WTC11 (cell line): ENCODE measurements at regions not wholly inside any gene's neighbourhood (a gene's known extent, or its start where the extent isn't known, plus 50 kb on each side); places are given as distances from the start of the nearest gene placed in this dataset.

ENCODE experiments used
- ATAC-seq: fragments of 200-7000 bp; cut with Tn5 transposase; 2 replicates; pipeline ENCODE4 v1.10.0; 2021; ENCODE audit warnings: mild to moderate bottlenecking, moderate library complexity
- CTCF ChIA-PET: fragments of 300-600 bp; sonication (Branson Sonifier 250); formaldehyde crosslinking; loops from one replicate; lab custom pipeline; 2021; ENCODE audit warnings: antibody characterized with exemption; lab: Charles Lee
- POLR2A ChIA-PET: fragments of 350-600 bp; sonication (Branson Sonifier 250); formaldehyde crosslinking; loops from one replicate; lab custom pipeline; 2021; ENCODE audit warnings: antibody characterized with exemption; lab: Charles Lee
- DNase-seq: peaks from one replicate; pipeline ENCODE4 v3.0.0; 2021; ENCODE audit warnings: low spot score
- H3K27ac Mint-ChIP-seq: 2 replicates; pipeline ENCODE4 v1.8.0; 2021; ENCODE audit warnings: mixed read lengths
- H3K27me3 Mint-ChIP-seq: 2 replicates; pipeline ENCODE4 v1.8.0; 2021; ENCODE audit warnings: low read depth, mild to moderate bottlenecking, moderate library complexity, mixed read lengths
- H3K36me3 Mint-ChIP-seq: 2 replicates; pipeline ENCODE4 v1.8.0; 2021; ENCODE audit warnings: mixed read lengths
- H3K4me1 Mint-ChIP-seq: 2 replicates; pipeline ENCODE4 v1.8.0; 2022; ENCODE audit warnings: mixed read lengths
- H3K4me3 Mint-ChIP-seq: 2 replicates; pipeline ENCODE4 v1.8.0; 2021; ENCODE audit warnings: mild to moderate bottlenecking, moderate library complexity, mixed read lengths
- H3K9me3 Mint-ChIP-seq: 2 replicates; pipeline ENCODE4 v1.8.0; 2021; ENCODE audit warnings: mixed read lengths
- AFF4 ChIP-seq: sonication (generic); formaldehyde crosslinking; IDR thresholded peaks from 2 replicates; pipeline ENCODE4 v1.8.1; 2023; ENCODE audit warnings: mild to moderate bottlenecking, missing genetic modification reagents, borderline replicate concordance
- CREB1 ChIP-seq: sonication (generic); formaldehyde crosslinking; IDR thresholded peaks from 2 replicates; pipeline ENCODE4 v1.8.0; 2023; ENCODE audit warnings: mild to moderate bottlenecking, missing genetic modification reagents
- E2F5 ChIP-seq: sonication (generic); formaldehyde crosslinking; IDR thresholded peaks from 2 replicates; pipeline ENCODE4 v1.8.1; 2022; ENCODE audit warnings: mild to moderate bottlenecking, moderate library complexity, missing genetic modification reagents
- ETV6 ChIP-seq: sonication (generic); formaldehyde crosslinking; IDR thresholded peaks from 2 replicates; pipeline ENCODE4 v1.8.1; 2022; ENCODE audit warnings: mild to moderate bottlenecking, missing genetic modification reagents
- FOXJ3 ChIP-seq: sonication (generic); formaldehyde crosslinking; IDR thresholded peaks from 2 replicates; pipeline ENCODE4 v1.9.0; 2021; ENCODE audit warnings: missing genetic modification reagents, mild to moderate bottlenecking, borderline replicate concordance
- FOXK1 ChIP-seq: sonication (generic); formaldehyde crosslinking; IDR thresholded peaks from 2 replicates; pipeline ENCODE4 v1.8.0; 2022; ENCODE audit warnings: mild to moderate bottlenecking, moderate library complexity, missing genetic modification reagents
- FOXP1 ChIP-seq: sonication (generic); formaldehyde crosslinking; IDR thresholded peaks from 2 replicates; pipeline ENCODE4 v1.8.0; 2022; ENCODE audit warnings: missing genetic modification reagents, mild to moderate bottlenecking, moderate library complexity, borderline replicate concordance
- GRHL2 ChIP-seq: fragments of 250-450 bp; sonication (Bioruptor Pico); IDR thresholded peaks from 2 replicates; pipeline ENCODE4 v1.8.0; 2022; ENCODE audit warnings: mild to moderate bottlenecking, moderate library complexity; ENCODE audit not compliant: insufficient replicate concordance, severe bottlenecking
- HMGA2 ChIP-seq: fragments of 250-450 bp; sonication (Bioruptor Pico); IDR thresholded peaks from 2 replicates; pipeline ENCODE4 v1.4.0; 2021; ENCODE audit warnings: mild to moderate bottlenecking, moderate library complexity
- HMGXB4 ChIP-seq: sonication (generic); formaldehyde crosslinking; IDR thresholded peaks from 2 replicates; pipeline ENCODE4 v1.8.1; 2023; ENCODE audit warnings: mild to moderate bottlenecking, moderate library complexity, missing genetic modification reagents
- IRF1 ChIP-seq: sonication (generic); formaldehyde crosslinking; IDR thresholded peaks from 2 replicates; pipeline ENCODE4 v1.8.0; 2023; ENCODE audit warnings: missing genetic modification reagents
- MAX ChIP-seq: sonication (generic); formaldehyde crosslinking; IDR thresholded peaks from 2 replicates; pipeline ENCODE4 v1.8.0; 2022; ENCODE audit warnings: mild to moderate bottlenecking, missing genetic modification reagents
- MLX ChIP-seq: sonication (generic); formaldehyde crosslinking; IDR thresholded peaks from 2 replicates; pipeline ENCODE4 v1.8.1; 2023; ENCODE audit warnings: mild to moderate bottlenecking, missing genetic modification reagents, moderate library complexity
- OVOL2 ChIP-seq: fragments of 250-450 bp; sonication (Bioruptor Pico); IDR thresholded peaks from 2 replicates; pipeline ENCODE4 v1.9.0; 2021; ENCODE audit warnings: mild to moderate bottlenecking, borderline replicate concordance
- ZBTB21 ChIP-seq: sonication (generic); formaldehyde crosslinking; IDR thresholded peaks from 2 replicates; pipeline ENCODE4 v1.8.1; 2023; ENCODE audit warnings: mild to moderate bottlenecking, missing genetic modification reagents, borderline replicate concordance
- ZBTB43 ChIP-seq: sonication (generic); formaldehyde crosslinking; IDR thresholded peaks from 2 replicates; pipeline ENCODE4 v1.8.1; 2023; ENCODE audit warnings: mild to moderate bottlenecking, missing genetic modification reagents
- ZNF232 ChIP-seq: sonication (generic); formaldehyde crosslinking; IDR thresholded peaks from 2 replicates; pipeline ENCODE4 v1.8.0; 2022; ENCODE audit warnings: mild to moderate bottlenecking, missing genetic modification reagents
- ZNF281 ChIP-seq: sonication (generic); formaldehyde crosslinking; IDR thresholded peaks from 2 replicates; pipeline ENCODE4 v1.8.0; 2023; ENCODE audit warnings: mild to moderate bottlenecking, missing genetic modification reagents

- TF ChIP-seq ZNF281 (no peak), E2F5 (CRISPR knock-in tag) (no peak)
Observed at GRCh38 chr5:107313921-107314320, 356.8 kb downstream of the EFNA5 start (continued).

- POLR2A ChIA-PET: no interaction called here
- no peak for TF ChIP-seq CREB1 (CRISPR knock-in tag)
- no peak for TF ChIP-seq FOXJ3 (CRISPR knock-in tag)
- no peak for TF ChIP-seq ETV6
- no peak for TF ChIP-seq ZBTB43 (CRISPR knock-in tag)
- TF ChIP-seq MLX (CRISPR knock-in tag): no peak
- TF ChIP-seq ZBTB21 (CRISPR knock-in tag): no peak
- no peak for TF ChIP-seq GRHL2 (CRISPR knock-in tag)
- no peak for TF ChIP-seq IRF1 (CRISPR knock-in tag)
- no peak for TF ChIP-seq OVOL2
- Mint-ChIP-seq H3K9me3 (no peaks in the 10 kb centered on the region), H3K27ac (no peak overlapping the region), H3K27me3 (no peaks in the 10 kb centered on the region), H3K36me3 (no peaks in the 10 kb centered on the region), H3K4me1 (peaks cover 6% of the 10 kb centered on the region), H3K4me3 (no peak overlapping the region)
- ATAC-seq: peak; percentile 78
- CTCF ChIA-PET: interaction anchor here (0.9 kb wide), 1 partner anchor 65 kb away, joined by 3 read pairs; no protein-coding TSS in a partner anchor
- no peak for DNase-seq
Observed at GRCh38 chr5:107313098-107313497, 357.6 kb downstream of the EFNA5 start.

- H3K36me3 Mint-ChIP-seq: no peaks in the 10 kb centered on the region
- ATAC-seq (no peak), DNase-seq (no peak)
- no peaks in the 10 kb centered on the region for H3K9me3 Mint-ChIP-seq
- TF ChIP-seq MAX (CRISPR knock-in tag) (no peak), OVOL2 (no peak), HMGA2 (peak; percentile 91; the same call in 1 of the 2 replicates)
- H3K4me1 Mint-ChIP-seq: peaks cover 6% of the 10 kb centered on the region
- CTCF ChIA-PET: no interaction called here
- H3K4me3 Mint-ChIP-seq: no peak overlapping the region
- H3K27me3 Mint-ChIP-seq: no peaks in the 10 kb centered on the region
- H3K27ac Mint-ChIP-seq: no peak overlapping the region
- POLR2A ChIA-PET: no interaction called here
Observed at GRCh38 chr5:107310181-107310580, 360.6 kb downstream of the EFNA5 start.

GRCh38 chr5:107306594-107306993 is 364.1 kb downstream of the EFNA5 start:
- Mint-ChIP-seq H3K9me3 (no peaks in the 10 kb centered on the region), H3K4me1 (no peaks in the 10 kb centered on the region), H3K4me3 (no peak overlapping the region), H3K27me3 (no peaks in the 10 kb centered on the region), H3K36me3 (no peaks in the 10 kb centered on the region)
- DNase-seq (no peak), ATAC-seq (no peak)
- ChIA-PET POLR2A (no interaction called here), CTCF (interaction anchor here (1.1 kb wide), 1 partner anchor 266 kb away, joined by 3 read pairs; no protein-coding TSS in a partner anchor)
- TF ChIP-seq FOXK1 (CRISPR knock-in tag) (no peak), AFF4 (CRISPR knock-in tag) (no peak), FOXP1 (CRISPR knock-in tag) (no peak), HMGXB4 (no peak), ZNF232 (CRISPR knock-in tag) (no peak)
- TF ChIP-seq, all 79 proteins: peak for 0
- H3K27ac Mint-ChIP-seq: no peak overlapping the region
